A549 (cell line): ENCODE measurements at regions not wholly inside any gene's neighbourhood (a gene's known extent, or its start where the extent isn't known, plus 50 kb on each side); places are given as distances from the start of the nearest gene placed in this dataset.

ENCODE experiments used
- ATAC-seq, 2 experiments: fragments of 200-7000 bp in 1 of 2; fragments of >200 bp in 1 of 2; cut with Nextera tagmentation in 1 of 2; cut with Tn5 transposase in 1 of 2; 3 replicates each; pipeline versions ENCODE4 v1.8.0 to v1.9.1; 2018 to 2020; ENCODE audit warnings: mild to moderate bottlenecking in 1 of 2, moderate library complexity in 1 of 2
- CTCF ChIA-PET: fragments of 300-600 bp; sonication (Branson Sonifier 250); formaldehyde crosslinking; extraction: SDS; loops from one replicate; lab custom pipeline; 2021; ENCODE audit warnings: antibody characterized with exemption, inconsistent platforms; lab: Yijun Ruan, JAX
- POLR2A ChIA-PET: fragments of 350-600 bp; formaldehyde crosslinking; extraction: SDS; loops from one replicate; lab custom pipeline; 2021; ENCODE audit warnings: antibody characterized with exemption, inconsistent platforms; lab: Yijun Ruan, JAX
- DNase-seq, 2 experiments: peaks; one replicate each; pipeline versions ENCODE4 v3.0.0 to v3.0.0-alpha.2; 2011 to 2016; ENCODE audit warnings: low read depth in 1 of 2, low spot score in 1 of 2
- FAIRE-seq: peaks from 2 replicates; lab custom pipeline; 2011; peaks lifted over from hg19 to GRCh38; lab: Jason Lieb, UNC
- H3K27ac ChIP-seq, 2 experiments: fragments of >200 bp; sonication (Bioruptor Twin); formaldehyde crosslinking; 3 replicates each; pipeline ENCODE4 v1.5.1; 2016 to 2017
- H3K4me1 ChIP-seq: fragments of >200 bp; sonication (Bioruptor Twin); formaldehyde crosslinking; 3 replicates; pipeline ENCODE4 v1.6.1; 2016
- H3K4me2 ChIP-seq: fragments of >200 bp; sonication (Bioruptor Twin); formaldehyde crosslinking; 3 replicates; pipeline ENCODE4 v1.6.1; 2016
- H3K4me3 ChIP-seq: fragments of >200 bp; sonication (Bioruptor Twin); formaldehyde crosslinking; 3 replicates; pipeline ENCODE4 v1.5.1; 2016
- H3K9me3 ChIP-seq: fragments of >200 bp; sonication (Bioruptor Twin); formaldehyde crosslinking; 3 replicates; pipeline ENCODE4 v1.6.1; 2016
- ATOH8 ChIP-seq: fragments of 250-450 bp; sonication (Bioruptor Pico); IDR thresholded peaks from 2 replicates; pipeline ENCODE4 v1.5.0; 2020; ENCODE audit warnings: low read depth, mild to moderate bottlenecking, moderate library complexity
- CHD2 ChIP-seq: fragments of 150-350 bp; IDR thresholded peaks from 2 replicates; pipeline ENCODE4 v1.6.1; 2014; ENCODE audit warnings: low read length; ENCODE audit not compliant: partially characterized antibody
- CHD4 ChIP-seq: fragments of 200-600 bp; sonication (generic); IDR thresholded peaks from 2 replicates; pipeline ENCODE4 v1.6.1; 2016; ENCODE audit warnings: antibody characterized with exemption, mild to moderate bottlenecking, borderline replicate concordance
- EP300 ChIP-seq, 2 experiments: fragments of >200 bp; sonication (Bioruptor Twin); formaldehyde crosslinking; IDR thresholded peaks; 2 replicates in 1 of 2; 3 replicates in 1 of 2; pipeline ENCODE4 v1.6.1; 2016 to 2017
- FOSL2 ChIP-seq, 2 experiments: fragments of 450-650 bp in 1 of 2; fragments of >200 bp in 1 of 2; sonication (Bioruptor Twin) in 1 of 2; formaldehyde crosslinking; IDR thresholded peaks; 2 replicates each; pipeline versions ENCODE4 v1.5.0 to v1.6.1; 2016 to 2020; ENCODE audit warnings: mild to moderate bottlenecking in 1 of 2, moderate library complexity in 1 of 2
- HOXA7 ChIP-seq: fragments of 250-450 bp; sonication (Bioruptor Pico); IDR thresholded peaks from 2 replicates; pipeline ENCODE4 v1.5.0; 2020; ENCODE audit warnings: mild to moderate bottlenecking, moderate library complexity
- HOXB5 ChIP-seq: fragments of 250-450 bp; sonication (Bioruptor Pico); IDR thresholded peaks from 2 replicates; pipeline ENCODE4 v1.5.0; 2020; ENCODE audit warnings: mild to moderate bottlenecking, moderate library complexity
- JUNB ChIP-seq: fragments of >200 bp; sonication (Bioruptor Twin); formaldehyde crosslinking; IDR thresholded peaks from 2 replicates; pipeline ENCODE4 v1.6.1; 2016
- MAFK ChIP-seq: fragments of 450-650 bp; IDR thresholded peaks from 2 replicates; pipeline ENCODE4 v1.6.1; 2014; ENCODE audit not compliant: partially characterized antibody
- MAX ChIP-seq: IDR thresholded peaks from 2 replicates; pipeline ENCODE4 v1.6.1; 2012
- MYC ChIP-seq: IDR thresholded peaks from 2 replicates; pipeline ENCODE4 v1.6.1; 2012; ENCODE audit warnings: mild to moderate bottlenecking, inconsistent platforms, low read length, improper control_type of control experiment, borderline replicate concordance
- NPAS2 ChIP-seq: fragments of 250-450 bp; sonication (Bioruptor Pico); IDR thresholded peaks from 2 replicates; pipeline ENCODE4 v1.8.0; 2022; ENCODE audit warnings: mild to moderate bottlenecking, moderate library complexity, borderline replicate concordance
- NR3C1 ChIP-seq: fragments of >200 bp; sonication (Bioruptor Twin); formaldehyde crosslinking; IDR thresholded peaks from 3 replicates; pipeline ENCODE4 v1.6.1; 2017
- PHF8 ChIP-seq: fragments of 200-600 bp; sonication (generic); IDR thresholded peaks from 2 replicates; pipeline ENCODE4 v1.6.1; 2016; ENCODE audit warnings: low read depth, mild to moderate bottlenecking, antibody characterized with exemption, moderate library complexity, borderline replicate concordance
- RCOR1 ChIP-seq: fragments of 150-350 bp; IDR thresholded peaks from 2 replicates; pipeline ENCODE4 v1.6.1; 2014; ENCODE audit warnings: antibody characterized with exemption, low read length, low read depth
- RNF2 ChIP-seq: fragments of 200-600 bp; sonication (generic); IDR thresholded peaks from 2 replicates; pipeline ENCODE4 v1.6.1; 2016; ENCODE audit warnings: low read depth, mild to moderate bottlenecking, antibody characterized with exemption, moderate library complexity, borderline replicate concordance
- SMC3 ChIP-seq: fragments of >200 bp; sonication (Bioruptor Twin); formaldehyde crosslinking; IDR thresholded peaks from 3 replicates; pipeline ENCODE4 v1.6.1; 2018; ENCODE audit warnings: inconsistent platforms
- TFCP2L1 ChIP-seq: fragments of 250-450 bp; sonication (Bioruptor Pico); IDR thresholded peaks from 2 replicates; pipeline ENCODE4 v1.5.0; 2021; ENCODE audit warnings: mild to moderate bottlenecking
- TP53 ChIP-seq: fragments of 250-450 bp; sonication (Bioruptor Pico); IDR thresholded peaks from 2 replicates; pipeline ENCODE4 v1.5.0; 2021; ENCODE audit warnings: mild to moderate bottlenecking, moderate library complexity
- ZFP36 ChIP-seq: fragments of 450-650 bp; IDR thresholded peaks from 2 replicates; pipeline ENCODE4 v1.6.1; 2014; ENCODE audit warnings: borderline replicate concordance; ENCODE audit not compliant: partially characterized antibody
- WGBS: methylation state at CpG from one replicate; pipeline ENCODE4 v1.1.6; 2017; ENCODE audit errors: missing lambda C conversion rate; 5-methylcytosine and 5-hydroxymethylcytosine counted together
- TF ChIP-seq, protein P1 (sequence below): fragments of >200 bp; sonication (Bioruptor Twin); formaldehyde crosslinking; IDR thresholded peaks from 3 replicates; pipeline ENCODE4 v1.5.1; 2016
- TF ChIP-seq, protein P2 (sequence below): fragments of 450-650 bp; IDR thresholded peaks from 2 replicates; pipeline ENCODE4 v1.6.1; 2014; ENCODE audit warnings: antibody characterized with exemption
- TF ChIP-seq, protein P3 (sequence below): fragments of >200 bp; sonication (Bioruptor Twin); formaldehyde crosslinking; IDR thresholded peaks from 2 replicates; pipeline ENCODE4 v1.6.1; 2016

DNA sequence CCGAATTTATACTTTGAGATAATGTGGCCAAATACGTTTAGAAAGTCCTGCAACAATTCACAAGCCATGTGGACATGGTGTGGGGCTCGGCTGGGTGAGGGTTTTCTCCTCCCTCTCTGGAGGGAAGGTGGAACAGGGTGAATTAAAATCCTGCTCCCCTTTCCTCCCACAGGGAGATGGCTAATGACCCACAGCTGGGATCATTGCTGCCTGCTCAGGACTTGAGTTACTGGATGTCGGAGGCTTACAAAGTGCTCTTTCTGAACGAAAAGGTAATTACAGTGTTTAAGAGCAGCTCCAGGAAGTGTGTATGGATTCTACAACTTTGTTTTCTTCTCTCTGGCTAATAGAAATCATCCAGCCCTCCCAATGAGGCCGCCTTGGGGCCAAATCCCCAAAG lies 97.9 kb upstream of the ALKAL2 start:
- TF ChIP-seq RNF2 (no peak), NPAS2 (CRISPR knock-in tag) (no peak), CHD4 (no peak), TP53 (no peak), ZFP36 (no peak), JUNB (no peak), HOXA7 (no peak), PHF8 (no peak), SMC3 (no peak), NR3C1 (no peak), MAFK (no peak), ATOH8 (CRISPR knock-in tag) (no peak), CHD2 (no peak), MYC (no peak), EP300 (IDR thresholded peaks at IDR 0.05) (no peak)
- TF ChIP-seq, protein P1, sequence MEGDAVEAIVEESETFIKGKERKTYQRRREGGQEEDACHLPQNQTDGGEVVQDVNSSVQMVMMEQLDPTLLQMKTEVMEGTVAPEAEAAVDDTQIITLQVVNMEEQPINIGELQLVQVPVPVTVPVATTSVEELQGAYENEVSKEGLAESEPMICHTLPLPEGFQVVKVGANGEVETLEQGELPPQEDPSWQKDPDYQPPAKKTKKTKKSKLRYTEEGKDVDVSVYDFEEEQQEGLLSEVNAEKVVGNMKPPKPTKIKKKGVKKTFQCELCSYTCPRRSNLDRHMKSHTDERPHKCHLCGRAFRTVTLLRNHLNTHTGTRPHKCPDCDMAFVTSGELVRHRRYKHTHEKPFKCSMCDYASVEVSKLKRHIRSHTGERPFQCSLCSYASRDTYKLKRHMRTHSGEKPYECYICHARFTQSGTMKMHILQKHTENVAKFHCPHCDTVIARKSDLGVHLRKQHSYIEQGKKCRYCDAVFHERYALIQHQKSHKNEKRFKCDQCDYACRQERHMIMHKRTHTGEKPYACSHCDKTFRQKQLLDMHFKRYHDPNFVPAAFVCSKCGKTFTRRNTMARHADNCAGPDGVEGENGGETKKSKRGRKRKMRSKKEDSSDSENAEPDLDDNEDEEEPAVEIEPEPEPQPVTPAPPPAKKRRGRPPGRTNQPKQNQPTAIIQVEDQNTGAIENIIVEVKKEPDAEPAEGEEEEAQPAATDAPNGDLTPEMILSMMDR, result no peak
- TF ChIP-seq, protein P2, sequence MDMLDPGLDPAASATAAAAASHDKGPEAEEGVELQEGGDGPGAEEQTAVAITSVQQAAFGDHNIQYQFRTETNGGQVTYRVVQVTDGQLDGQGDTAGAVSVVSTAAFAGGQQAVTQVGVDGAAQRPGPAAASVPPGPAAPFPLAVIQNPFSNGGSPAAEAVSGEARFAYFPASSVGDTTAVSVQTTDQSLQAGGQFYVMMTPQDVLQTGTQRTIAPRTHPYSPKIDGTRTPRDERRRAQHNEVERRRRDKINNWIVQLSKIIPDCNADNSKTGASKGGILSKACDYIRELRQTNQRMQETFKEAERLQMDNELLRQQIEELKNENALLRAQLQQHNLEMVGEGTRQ, result no peak
- no peak; a peak in 1 of 6 replicates for ATAC-seq
- Histone ChIP-seq H3K4me2 (no peak overlapping the region), H3K27ac (no peak overlapping the region), H3K4me1 (no peaks in the 10 kb centered on the region), H3K9me3 (peaks cover 12% of the 10 kb centered on the region), H3K4me3 (no peak overlapping the region)
- ChIA-PET POLR2A (no interaction called here), CTCF (no interaction called here)
- no peak for FAIRE-seq
- 24% methylated on average over 6 of the region's 6 CpGs for WGBS
- no peak for DNase-seq

GRCh38 chr2:385061-385460 lies 97.2 kb upstream of the ALKAL2 start:
- Histone ChIP-seq H3K4me3 (no peak overlapping the region), H3K4me1 (no peaks in the 10 kb centered on the region), H3K27ac (no peak overlapping the region), H3K9me3 (peaks cover 5% of the 10 kb centered on the region; the same call in 2 of the 3 replicates), H3K4me2 (no peak overlapping the region)
- no peak for TF ChIP-seq RCOR1
- TF ChIP-seq FOSL2 (IDR thresholded peaks at IDR 0.05), result no peak
- TF ChIP-seq FOSL2 (CRISPR knock-in tag; IDR thresholded peaks at IDR 0.05), result no peak
- TF ChIP-seq TFCP2L1 (CRISPR knock-in tag), result no peak
- no peak for TF ChIP-seq MAX
- no peak for TF ChIP-seq HOXB5
- TF ChIP-seq, protein P3, sequence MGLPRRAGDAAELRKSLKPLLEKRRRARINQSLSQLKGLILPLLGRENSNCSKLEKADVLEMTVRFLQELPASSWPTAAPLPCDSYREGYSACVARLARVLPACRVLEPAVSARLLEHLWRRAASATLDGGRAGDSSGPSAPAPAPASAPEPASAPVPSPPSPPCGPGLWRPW, result no peak
- TF ChIP-seq MAFK, result no peak
- WGBS, result 45% methylated on average over 9 of the region's 9 CpGs
- ChIA-PET CTCF (no interaction called here), POLR2A (no interaction called here)
- no peak for ATAC-seq
- FAIRE-seq, result no peak
- no peak for DNase-seq
